ENCODE measurements at regions not wholly inside any gene's neighbourhood (a gene's known extent, or its start where the extent isn't known, plus 50 kb on each side); places are given as distances from the start of the nearest gene placed in this dataset.

DNA sequence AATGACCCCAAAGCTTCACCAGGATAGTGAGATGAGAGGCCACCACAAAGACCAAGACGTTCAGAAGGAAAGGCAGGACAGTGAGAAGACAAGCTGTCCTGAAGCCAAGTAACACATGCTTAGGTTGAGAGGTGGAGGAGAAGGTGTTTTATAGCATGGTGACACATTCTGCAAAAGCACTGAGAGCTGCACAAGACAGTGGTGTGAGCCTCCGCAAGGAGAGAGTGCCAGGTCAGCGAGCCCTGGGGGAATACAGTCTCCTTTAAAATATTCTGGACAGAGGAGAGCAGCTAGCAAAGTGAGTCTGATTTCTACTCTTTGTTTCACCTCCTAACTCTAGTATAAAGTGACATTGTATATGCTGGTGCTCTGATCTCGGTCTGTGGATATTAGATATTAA is 68.0 kb upstream of the VKORC1L1 start:
- TF ChIP-seq, protein P1, sequence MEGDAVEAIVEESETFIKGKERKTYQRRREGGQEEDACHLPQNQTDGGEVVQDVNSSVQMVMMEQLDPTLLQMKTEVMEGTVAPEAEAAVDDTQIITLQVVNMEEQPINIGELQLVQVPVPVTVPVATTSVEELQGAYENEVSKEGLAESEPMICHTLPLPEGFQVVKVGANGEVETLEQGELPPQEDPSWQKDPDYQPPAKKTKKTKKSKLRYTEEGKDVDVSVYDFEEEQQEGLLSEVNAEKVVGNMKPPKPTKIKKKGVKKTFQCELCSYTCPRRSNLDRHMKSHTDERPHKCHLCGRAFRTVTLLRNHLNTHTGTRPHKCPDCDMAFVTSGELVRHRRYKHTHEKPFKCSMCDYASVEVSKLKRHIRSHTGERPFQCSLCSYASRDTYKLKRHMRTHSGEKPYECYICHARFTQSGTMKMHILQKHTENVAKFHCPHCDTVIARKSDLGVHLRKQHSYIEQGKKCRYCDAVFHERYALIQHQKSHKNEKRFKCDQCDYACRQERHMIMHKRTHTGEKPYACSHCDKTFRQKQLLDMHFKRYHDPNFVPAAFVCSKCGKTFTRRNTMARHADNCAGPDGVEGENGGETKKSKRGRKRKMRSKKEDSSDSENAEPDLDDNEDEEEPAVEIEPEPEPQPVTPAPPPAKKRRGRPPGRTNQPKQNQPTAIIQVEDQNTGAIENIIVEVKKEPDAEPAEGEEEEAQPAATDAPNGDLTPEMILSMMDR (IDR thresholded peaks at IDR 0.05), result no peak
- no peak for TF ChIP-seq POLR2A (IDR thresholded peaks at IDR 0.05)

Data from lower leg skin (tissue), 3 donors.